OCI-LY1 (cell line): ENCODE measurements at regions not wholly inside any gene's neighbourhood (a gene's known extent, or its start where the extent isn't known, plus 50 kb on each side); places are given as distances from the start of the nearest gene placed in this dataset.

ENCODE experiments used
- H2AFZ ChIP-seq: fragments of 200-600 bp; sonication (generic), shearing (Covaris generic); 2 replicates; pipeline ENCODE4 v1.6.0; 2014; ENCODE audit warnings: antibody characterized with exemption, mild to moderate bottlenecking, low read length
- H3F3A ChIP-seq: fragments of 200-600 bp; sonication (generic), shearing (Covaris generic); 2 replicates; pipeline ENCODE4 v1.6.0; 2014; ENCODE audit warnings: mild to moderate bottlenecking, antibody characterized with exemption, low read length, moderate library complexity; ENCODE audit not compliant: insufficient read depth
- H3K27ac ChIP-seq: fragments of 200-600 bp; sonication (generic); 2 replicates; pipeline ENCODE4 v1.5.1; 2014; ENCODE audit warnings: low read length, mixed run types, mild to moderate bottlenecking, low read depth; ENCODE audit not compliant: poor library complexity, severe bottlenecking
- H3K27me3 ChIP-seq: fragments of 200-600 bp; sonication (generic); 2 replicates; pipeline ENCODE4 v1.6.0; 2014; ENCODE audit warnings: antibody characterized with exemption, mild to moderate bottlenecking, low read length, moderate library complexity; ENCODE audit not compliant: insufficient read depth
- H3K36me3 ChIP-seq: fragments of 200-600 bp; sonication (generic); 2 replicates; pipeline ENCODE4 v1.6.1; 2014; ENCODE audit warnings: mild to moderate bottlenecking, antibody characterized with exemption, low read length, moderate library complexity, mixed read lengths; ENCODE audit not compliant: insufficient read depth
- H3K4me1 ChIP-seq: fragments of 200-600 bp; sonication (generic); 2 replicates; pipeline ENCODE4 v1.5.1; 2014; ENCODE audit warnings: mild to moderate bottlenecking, low read length, moderate library complexity; ENCODE audit not compliant: insufficient read depth, severe bottlenecking
- H3K4me2 ChIP-seq: fragments of 200-600 bp; sonication (generic), shearing (Covaris generic); 2 replicates; pipeline ENCODE4 v1.6.1; 2014; ENCODE audit warnings: low read length
- H3K4me3 ChIP-seq: fragments of 200-600 bp; sonication (generic); 2 replicates; pipeline ENCODE4 v1.5.1; 2014; ENCODE audit warnings: low read length, low read depth, mild to moderate bottlenecking, mixed read lengths; ENCODE audit not compliant: poor library complexity, severe bottlenecking
- H3K79me2 ChIP-seq: fragments of 200-600 bp; shearing (Covaris generic); 2 replicates; pipeline ENCODE4 v1.6.1; 2016; ENCODE audit warnings: mixed run types, low read length, mixed read lengths; ENCODE audit not compliant: insufficient read depth
- H3K9ac ChIP-seq: fragments of 200-600 bp; sonication (generic), shearing (Covaris generic); 2 replicates; pipeline ENCODE4 v1.6.1; 2014; ENCODE audit warnings: mild to moderate bottlenecking, low read length, mixed read lengths
- H3K9me2 ChIP-seq: fragments of 200-600 bp; sonication (generic), shearing (Covaris generic); 2 replicates; pipeline ENCODE4 v1.6.1; 2014; ENCODE audit warnings: low read depth, mild to moderate bottlenecking, low read length, mixed read lengths
- H3K9me3 ChIP-seq: fragments of 200-600 bp; shearing (Covaris generic); 2 replicates; pipeline ENCODE4 v1.6.1; 2014; ENCODE audit warnings: low read length, mixed read lengths
- H4K20me1 ChIP-seq: fragments of 200-600 bp; sonication (generic), shearing (Covaris generic); 2 replicates; pipeline ENCODE4 v1.6.0; 2016; ENCODE audit warnings: mild to moderate bottlenecking, low read length; ENCODE audit not compliant: insufficient read depth
- EZH2 ChIP-seq: fragments of 200-600 bp; sonication (generic), shearing (Covaris generic); IDR thresholded peaks from 2 replicates; pipeline ENCODE4 v1.8.0; 2017; ENCODE audit warnings: borderline replicate concordance, mixed run types, mild to moderate bottlenecking, antibody characterized with exemption, low read length, moderate library complexity, mixed read lengths
- TF ChIP-seq, protein P1 (sequence below): fragments of 200-600 bp; sonication (generic), shearing (Covaris generic); IDR thresholded peaks from 2 replicates; pipeline ENCODE4 v1.5.1; 2017; ENCODE audit warnings: mild to moderate bottlenecking, antibody characterized with exemption, low read length, moderate library complexity, mixed read lengths

DNA sequence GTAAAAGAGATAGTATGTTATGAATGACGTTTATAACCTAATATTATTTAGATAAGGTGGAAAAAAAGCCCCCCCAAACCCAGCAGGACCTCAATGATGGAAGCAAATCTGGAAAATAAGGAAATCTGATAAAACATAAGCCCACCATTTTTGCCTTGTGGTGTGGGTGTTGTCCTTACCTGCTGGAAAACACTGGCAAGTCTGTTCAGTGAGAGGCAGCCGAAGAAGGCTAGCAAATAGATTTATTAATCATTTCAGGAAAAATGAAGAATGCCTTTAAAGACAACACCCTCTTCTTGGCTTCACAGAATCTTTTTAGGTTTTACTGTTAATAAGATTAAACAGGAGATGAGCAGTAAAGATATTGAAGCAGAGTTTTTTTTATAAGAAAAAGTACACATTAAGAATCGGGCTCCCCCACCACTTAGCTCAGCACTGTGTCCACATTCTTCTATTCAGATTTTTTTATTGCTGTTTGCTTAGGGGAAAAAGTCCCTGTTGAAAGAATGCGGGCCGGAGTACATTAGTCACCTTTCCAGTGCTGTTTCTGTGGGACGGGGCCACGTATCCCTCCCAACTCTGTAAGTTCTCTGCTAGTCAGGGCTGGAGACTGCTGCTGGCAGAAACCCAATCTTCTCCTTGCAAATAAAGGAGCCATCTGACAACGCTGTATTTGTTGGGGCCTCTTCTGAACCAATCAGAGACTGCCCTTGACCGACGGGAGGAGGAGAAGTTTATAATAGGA lies 104.1 kb downstream of the EVX1 start:
- Histone ChIP-seq H2AFZ (no peak overlapping the region), H3F3A (no peaks in the 10 kb centered on the region), H4K20me1 (no peaks in the 10 kb centered on the region), H3K79me2 (no peaks in the 10 kb centered on the region), H3K27ac (no peak overlapping the region), H3K9me2 (no peaks in the 10 kb centered on the region), H3K27me3 (0 out of 2 replicates have a peak, but pooled peaks cover 8% of the 10 kb centered on the region), H3K4me1 (no peaks in the 10 kb centered on the region), H3K4me3 (no peak overlapping the region), H3K9me3 (no peaks in the 10 kb centered on the region), H3K4me2 (no peak overlapping the region), H3K9ac (no peak overlapping the region), H3K36me3 (no peaks in the 10 kb centered on the region)
- TF ChIP-seq, protein P1, sequence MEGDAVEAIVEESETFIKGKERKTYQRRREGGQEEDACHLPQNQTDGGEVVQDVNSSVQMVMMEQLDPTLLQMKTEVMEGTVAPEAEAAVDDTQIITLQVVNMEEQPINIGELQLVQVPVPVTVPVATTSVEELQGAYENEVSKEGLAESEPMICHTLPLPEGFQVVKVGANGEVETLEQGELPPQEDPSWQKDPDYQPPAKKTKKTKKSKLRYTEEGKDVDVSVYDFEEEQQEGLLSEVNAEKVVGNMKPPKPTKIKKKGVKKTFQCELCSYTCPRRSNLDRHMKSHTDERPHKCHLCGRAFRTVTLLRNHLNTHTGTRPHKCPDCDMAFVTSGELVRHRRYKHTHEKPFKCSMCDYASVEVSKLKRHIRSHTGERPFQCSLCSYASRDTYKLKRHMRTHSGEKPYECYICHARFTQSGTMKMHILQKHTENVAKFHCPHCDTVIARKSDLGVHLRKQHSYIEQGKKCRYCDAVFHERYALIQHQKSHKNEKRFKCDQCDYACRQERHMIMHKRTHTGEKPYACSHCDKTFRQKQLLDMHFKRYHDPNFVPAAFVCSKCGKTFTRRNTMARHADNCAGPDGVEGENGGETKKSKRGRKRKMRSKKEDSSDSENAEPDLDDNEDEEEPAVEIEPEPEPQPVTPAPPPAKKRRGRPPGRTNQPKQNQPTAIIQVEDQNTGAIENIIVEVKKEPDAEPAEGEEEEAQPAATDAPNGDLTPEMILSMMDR: no peak
- no peak for TF ChIP-seq EZH2

DNA sequence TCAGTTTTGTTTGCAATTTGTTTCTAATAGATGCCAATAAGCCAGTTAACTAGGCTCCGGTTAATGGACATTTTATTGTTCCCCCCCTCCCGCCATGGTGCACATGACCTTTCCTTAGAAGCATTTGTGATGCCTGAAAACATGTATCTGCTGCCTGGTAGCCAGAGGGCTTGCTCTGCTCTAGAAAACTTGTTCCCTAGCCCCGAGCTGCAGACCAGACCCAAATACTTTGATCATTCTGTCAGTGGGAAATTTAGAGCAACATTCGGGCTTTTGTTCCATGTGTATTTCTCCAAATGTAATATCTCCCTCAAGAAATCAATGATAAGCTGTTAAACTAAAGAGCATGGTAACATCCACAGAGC lies 104.7 kb downstream of the EVX1 start:
- Histone ChIP-seq H3F3A (no peaks in the 10 kb centered on the region), H3K9me2 (no peaks in the 10 kb centered on the region), H3K4me1 (no peaks in the 10 kb centered on the region), H3K27me3 (0 out of 2 replicates have a peak, but pooled peaks cover 8% of the 10 kb centered on the region), H3K9me3 (no peaks in the 10 kb centered on the region), H3K4me3 (no peak overlapping the region), H3K9ac (no peak overlapping the region), H2AFZ (no peak overlapping the region), H4K20me1 (no peaks in the 10 kb centered on the region), H3K79me2 (no peaks in the 10 kb centered on the region), H3K27ac (no peak overlapping the region), H3K4me2 (no peak overlapping the region), H3K36me3 (no peaks in the 10 kb centered on the region)
- TF ChIP-seq, protein P1: no peak

DNA sequence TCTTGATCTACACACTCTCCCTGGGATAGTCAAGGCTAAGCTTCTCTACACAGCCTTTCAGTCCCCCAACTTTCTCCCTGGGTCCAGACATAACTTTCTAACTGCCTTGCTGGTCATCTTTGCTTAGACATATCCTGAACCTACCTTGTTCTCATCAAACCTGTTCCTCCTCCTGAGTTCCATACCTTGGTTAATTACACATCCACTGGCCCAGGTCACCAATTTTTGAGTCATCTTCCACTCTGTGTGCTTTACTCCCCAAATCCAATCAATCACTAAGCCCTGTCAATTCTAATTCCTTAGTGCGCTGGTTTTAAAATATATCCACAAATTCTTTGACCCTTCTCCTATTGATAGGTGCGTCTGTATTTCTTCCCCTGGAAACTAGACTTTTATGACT lies 107.0 kb downstream of the EVX1 start:
- Histone ChIP-seq H3K9me3 (no peaks in the 10 kb centered on the region), H3F3A (no peaks in the 10 kb centered on the region), H3K9ac (no peak overlapping the region), H4K20me1 (no peaks in the 10 kb centered on the region), H3K27ac (no peak overlapping the region), H3K4me3 (no peak overlapping the region), H3K36me3 (no peaks in the 10 kb centered on the region), H3K4me1 (no peaks in the 10 kb centered on the region), H3K4me2 (no peak overlapping the region), H3K79me2 (no peaks in the 10 kb centered on the region), H2AFZ (no peak overlapping the region), H3K27me3 (0 out of 2 replicates have a peak, but pooled peaks cover 8% of the 10 kb centered on the region), H3K9me2 (no peaks in the 10 kb centered on the region)
- TF ChIP-seq, protein P1: no peak
- no peak for TF ChIP-seq EZH2
